ENCODE measurements at regions not wholly inside any gene's neighbourhood (a gene's known extent, or its start where the extent isn't known, plus 50 kb on each side); places are given as distances from the start of the nearest gene placed in this dataset.

DNA sequence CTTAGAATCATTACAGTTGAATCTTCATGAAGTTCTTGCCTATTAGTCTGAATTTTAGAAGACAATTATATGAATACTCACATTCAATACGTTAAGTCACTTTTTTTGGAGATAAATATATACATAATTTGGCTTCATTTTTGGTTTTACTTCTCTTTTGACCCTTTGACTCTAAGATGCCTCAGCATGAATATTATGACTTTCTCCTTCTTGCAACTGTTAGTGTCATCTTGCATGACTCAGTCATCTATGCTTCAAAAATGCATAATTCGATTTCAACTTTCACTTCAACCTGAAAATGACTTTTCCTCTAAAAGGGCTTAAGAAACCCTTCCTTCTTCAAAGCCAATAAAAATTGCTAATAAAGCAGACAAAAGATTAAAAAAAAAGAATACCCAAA, 1427.5 kb downstream of the ADGRL3 start:
- no peak overlapping the region for H3K4me3 ChIP-seq
- no peak overlapping the region for H3K27ac ChIP-seq
- no peak for DNase-seq (ENCODE audit: low spot score in 2 of 2)
- TF ChIP-seq, protein P1, sequence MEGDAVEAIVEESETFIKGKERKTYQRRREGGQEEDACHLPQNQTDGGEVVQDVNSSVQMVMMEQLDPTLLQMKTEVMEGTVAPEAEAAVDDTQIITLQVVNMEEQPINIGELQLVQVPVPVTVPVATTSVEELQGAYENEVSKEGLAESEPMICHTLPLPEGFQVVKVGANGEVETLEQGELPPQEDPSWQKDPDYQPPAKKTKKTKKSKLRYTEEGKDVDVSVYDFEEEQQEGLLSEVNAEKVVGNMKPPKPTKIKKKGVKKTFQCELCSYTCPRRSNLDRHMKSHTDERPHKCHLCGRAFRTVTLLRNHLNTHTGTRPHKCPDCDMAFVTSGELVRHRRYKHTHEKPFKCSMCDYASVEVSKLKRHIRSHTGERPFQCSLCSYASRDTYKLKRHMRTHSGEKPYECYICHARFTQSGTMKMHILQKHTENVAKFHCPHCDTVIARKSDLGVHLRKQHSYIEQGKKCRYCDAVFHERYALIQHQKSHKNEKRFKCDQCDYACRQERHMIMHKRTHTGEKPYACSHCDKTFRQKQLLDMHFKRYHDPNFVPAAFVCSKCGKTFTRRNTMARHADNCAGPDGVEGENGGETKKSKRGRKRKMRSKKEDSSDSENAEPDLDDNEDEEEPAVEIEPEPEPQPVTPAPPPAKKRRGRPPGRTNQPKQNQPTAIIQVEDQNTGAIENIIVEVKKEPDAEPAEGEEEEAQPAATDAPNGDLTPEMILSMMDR (IDR thresholded peaks at IDR 0.05): no peak
- intact Hi-C loops (cut with DNase I): no loop called here
- H3K9me3 ChIP-seq: no peaks in the 10 kb centered on the region
- no peaks in the 10 kb centered on the region for H3K36me3 ChIP-seq
- H3K4me1 ChIP-seq: no peaks in the 10 kb centered on the region
- no peaks in the 10 kb centered on the region for H3K27me3 ChIP-seq

DNA sequence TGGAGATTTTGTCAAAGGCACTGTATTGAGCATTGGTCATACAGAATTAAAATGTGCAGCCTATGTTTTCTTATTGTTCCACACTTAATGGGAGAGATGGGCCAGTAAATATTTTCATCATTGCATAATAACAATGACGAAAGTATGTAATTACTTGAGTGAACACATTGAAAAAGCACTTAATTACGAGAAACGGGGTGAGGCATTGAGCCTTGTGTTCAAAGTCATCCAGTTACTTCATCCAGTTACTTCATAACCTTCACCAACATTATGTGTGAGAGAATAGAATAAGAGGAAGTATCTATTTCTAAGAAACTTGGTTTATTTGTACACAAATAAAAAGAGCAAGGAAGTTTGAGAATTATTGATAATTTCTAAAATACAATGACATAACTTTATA, 1427.0 kb downstream of the ADGRL3 start:
- TF ChIP-seq, protein P1 (IDR thresholded peaks at IDR 0.05): no peak
- no peaks in the 10 kb centered on the region for H3K9me3 ChIP-seq
- intact Hi-C loops (cut with DNase I): no loop called here
- H3K4me1 ChIP-seq: no peaks in the 10 kb centered on the region
- no peaks in the 10 kb centered on the region for H3K36me3 ChIP-seq
- H3K4me3 ChIP-seq: no peak overlapping the region
- no peak overlapping the region for H3K27ac ChIP-seq
- no peak for DNase-seq (ENCODE audit: low spot score in 2 of 2)
- no peaks in the 10 kb centered on the region for H3K27me3 ChIP-seq

DNA sequence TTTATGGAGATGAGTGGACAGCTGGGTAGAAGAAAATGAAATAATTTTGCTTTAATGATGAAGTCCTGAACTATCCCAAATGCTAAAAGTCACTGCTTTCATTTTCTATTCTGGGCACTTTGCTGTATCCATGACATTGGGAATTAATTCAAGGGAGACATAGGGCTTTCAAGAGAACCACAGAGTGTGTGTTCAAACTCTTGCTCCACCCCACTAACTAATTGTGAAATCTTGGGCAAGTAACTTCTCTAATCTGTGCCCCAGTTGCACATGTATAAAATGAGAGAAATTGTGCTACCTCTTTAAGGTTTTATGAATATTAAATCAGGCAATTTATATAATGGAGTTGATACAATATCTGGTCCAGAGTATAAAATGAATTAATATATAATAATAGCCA, 1422.0 kb downstream of the ADGRL3 start:
- DNase-seq (ENCODE audit: low spot score in 2 of 2): no peak
- Histone ChIP-seq H3K27me3 (no peaks in the 10 kb centered on the region), H3K27ac (no peak overlapping the region), H3K9me3 (no peaks in the 10 kb centered on the region), H3K4me1 (no peaks in the 10 kb centered on the region), H3K36me3 (no peaks in the 10 kb centered on the region), H3K4me3 (no peak overlapping the region)
- intact Hi-C loops (cut with DNase I): no loop called here
- TF ChIP-seq, protein P1 (IDR thresholded peaks at IDR 0.05): no peak

DNA sequence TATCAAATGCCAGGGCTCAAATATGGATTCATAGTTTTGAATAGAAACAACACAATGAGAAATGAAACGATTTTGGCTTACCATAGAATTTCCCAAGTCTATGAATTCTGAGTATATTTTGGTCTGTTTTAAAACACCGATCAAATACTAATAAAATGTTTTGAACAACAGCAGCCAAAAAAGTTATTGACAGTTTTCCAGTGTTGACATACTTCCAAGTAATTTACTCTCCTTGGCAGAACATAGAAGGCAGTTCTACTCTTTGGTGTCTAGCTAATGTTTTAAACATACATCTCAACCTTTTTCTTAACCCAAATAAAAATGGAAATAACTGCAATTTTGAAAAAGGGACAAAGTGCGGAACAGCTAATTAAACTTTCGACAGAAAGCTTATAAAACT, 1419.8 kb downstream of the ADGRL3 start:
- Histone ChIP-seq H3K27ac (no peak overlapping the region), H3K27me3 (no peaks in the 10 kb centered on the region), H3K9me3 (no peaks in the 10 kb centered on the region), H3K36me3 (no peaks in the 10 kb centered on the region), H3K4me3 (no peak overlapping the region), H3K4me1 (no peaks in the 10 kb centered on the region)
- no peak for DNase-seq (ENCODE audit: low spot score in 2 of 2)
- intact Hi-C loops (cut with DNase I): no loop called here
- TF ChIP-seq, protein P1 (IDR thresholded peaks at IDR 0.05): no peak

DNA sequence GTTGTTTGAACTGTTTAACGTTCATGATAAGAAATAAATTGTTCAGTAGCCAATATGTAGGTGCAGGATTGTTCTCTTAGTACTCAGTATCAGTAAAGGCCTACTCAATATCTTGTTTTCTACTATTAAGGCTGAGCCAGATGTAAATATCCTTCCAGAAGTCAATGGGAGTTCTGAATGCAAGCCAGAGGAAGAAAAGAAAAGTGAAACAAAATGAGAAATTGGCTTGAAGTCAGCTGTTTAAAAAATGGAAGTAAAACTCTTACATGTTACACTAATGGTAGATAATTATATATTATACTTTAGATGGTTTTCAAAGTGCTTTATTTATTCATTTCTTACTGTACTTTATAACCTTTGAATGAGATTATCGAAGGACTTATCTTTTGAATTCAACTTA, 1417.9 kb downstream of the ADGRL3 start:
- intact Hi-C loops (cut with DNase I): no loop called here
- TF ChIP-seq, protein P1 (IDR thresholded peaks at IDR 0.05): no peak
- H3K27me3 ChIP-seq: no peaks in the 10 kb centered on the region

DNA sequence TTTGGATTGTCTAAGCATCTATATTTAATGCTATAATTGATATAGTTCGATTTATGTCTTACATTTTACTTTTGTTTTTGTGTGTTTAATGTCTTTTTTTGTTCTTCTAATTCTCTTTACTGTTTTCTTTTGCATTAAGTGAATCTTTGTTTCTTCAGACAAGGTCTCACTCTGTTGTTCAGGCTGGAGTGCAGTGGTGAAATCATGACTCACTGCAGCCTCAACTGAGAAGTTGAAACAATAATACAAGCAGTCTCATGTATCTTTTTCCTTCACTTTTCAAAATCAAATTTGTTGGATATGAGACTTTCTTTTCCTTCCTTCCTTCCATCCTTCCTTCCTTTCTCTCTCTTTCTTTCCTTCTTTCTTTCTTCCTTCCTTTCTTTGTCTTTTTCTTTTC, 1401.6 kb downstream of the ADGRL3 start:
- no peaks in the 10 kb centered on the region for H3K27me3 ChIP-seq
- DNase-seq (ENCODE audit: low spot score in 2 of 2): no peak
- H3K4me1 ChIP-seq: no peaks in the 10 kb centered on the region
- H3K27ac ChIP-seq: no peak overlapping the region
- intact Hi-C loops (cut with DNase I): no loop called here
- H3K36me3 ChIP-seq: no peaks in the 10 kb centered on the region
- H3K9me3 ChIP-seq: no peaks in the 10 kb centered on the region
- TF ChIP-seq, protein P1 (IDR thresholded peaks at IDR 0.05): no peak
- H3K4me3 ChIP-seq: no peak overlapping the region

More for the DNA sequence above, 1417.9 kb downstream of the ADGRL3 start:
- Histone ChIP-seq H3K36me3 (no peaks in the 10 kb centered on the region), H3K4me3 (no peak overlapping the region), H3K9me3 (no peaks in the 10 kb centered on the region), H3K27ac (no peak overlapping the region), H3K4me1 (no peaks in the 10 kb centered on the region)
- no peak for DNase-seq (ENCODE audit: low spot score in 2 of 2)
